ENCODE measurements at regions not wholly inside any gene's neighbourhood (a gene's known extent, or its start where the extent isn't known, plus 50 kb on each side); places are given as distances from the start of the nearest gene placed in this dataset.

GRCh38 chr2:6448893-6449292, 416.8 kb downstream of the CMPK2 start:
- no peak for TF ChIP-seq POLR2A (IDR thresholded peaks at IDR 0.05; ENCODE audit: insufficient read depth in 1 of 2, low read depth in 2 of 2, low read length in 2 of 2)
- no peak for TF ChIP-seq HCFC1 (IDR thresholded peaks at IDR 0.05; ENCODE audit: low read depth, low read length)
- no peak for TF ChIP-seq YY1 (IDR thresholded peaks at IDR 0.05; ENCODE audit: insufficient read depth, insufficient replicate concordance, low read depth, low read length)
- no peak for TF ChIP-seq SMARCE1 (IDR thresholded peaks at IDR 0.05; ENCODE audit: borderline replicate concordance)
- no peak for TF ChIP-seq RNF2 (conservative IDR thresholded peaks at IDR 0.05; ENCODE audit: low read depth)
- TF ChIP-seq RFX1 (IDR thresholded peaks at IDR 0.05), result no peak
- no peak for TF ChIP-seq ZNF468 (CRISPR knock-in tag; IDR thresholded peaks at IDR 0.05)
- TF ChIP-seq PCBP2 (optimal IDR thresholded peaks at IDR 0.05; ENCODE audit: low read depth, low read length, poor library complexity, severe bottlenecking), result no peak

All from HepG2 (cell line).